Right renal cortex interstitium (tissue), 3 donors: ENCODE measurements at regions not wholly inside any gene's neighbourhood (a gene's known extent, or its start where the extent isn't known, plus 50 kb on each side); places are given as distances from the start of the nearest gene placed in this dataset.
"Not testable (repeated sequence)": the region's sequence is repeated elsewhere in the genome, so short reads cannot be mapped to it uniquely, and the experiment has no call there.

ENCODE experiments used
- DNase-seq, 3 donors: peaks; one replicate each; pipeline ENCODE4 v3.0.0-alpha.2; 2013; ENCODE audit warnings: low read depth in 3 of 3, low spot score in 2 of 3

- no peak for DNase-seq
Observed at GRCh38 chr14:101616202-101616601, 54.9 kb downstream of the DIO3 start.

DNA sequence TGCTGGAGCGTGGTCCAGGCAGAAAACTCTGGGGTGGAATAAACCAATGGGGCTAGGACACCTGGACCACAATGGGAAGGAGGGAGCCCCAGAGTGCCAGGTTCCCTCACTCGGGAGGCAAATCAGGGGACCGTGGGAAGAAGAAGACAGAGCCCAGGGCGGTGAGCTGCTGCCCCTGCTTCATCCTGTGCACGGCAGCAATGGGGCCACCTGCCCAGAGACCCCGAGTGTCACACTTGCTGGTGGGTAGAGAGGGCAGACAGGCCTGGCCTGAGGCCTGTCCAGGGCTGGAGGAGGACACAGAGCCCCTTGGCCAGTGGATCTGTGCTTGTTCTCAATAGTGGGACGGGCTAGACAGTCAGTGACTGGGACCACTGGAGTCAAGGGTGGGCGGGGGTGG, 58.2 kb downstream of the DIO3 start:
- no peak for DNase-seq

DNA sequence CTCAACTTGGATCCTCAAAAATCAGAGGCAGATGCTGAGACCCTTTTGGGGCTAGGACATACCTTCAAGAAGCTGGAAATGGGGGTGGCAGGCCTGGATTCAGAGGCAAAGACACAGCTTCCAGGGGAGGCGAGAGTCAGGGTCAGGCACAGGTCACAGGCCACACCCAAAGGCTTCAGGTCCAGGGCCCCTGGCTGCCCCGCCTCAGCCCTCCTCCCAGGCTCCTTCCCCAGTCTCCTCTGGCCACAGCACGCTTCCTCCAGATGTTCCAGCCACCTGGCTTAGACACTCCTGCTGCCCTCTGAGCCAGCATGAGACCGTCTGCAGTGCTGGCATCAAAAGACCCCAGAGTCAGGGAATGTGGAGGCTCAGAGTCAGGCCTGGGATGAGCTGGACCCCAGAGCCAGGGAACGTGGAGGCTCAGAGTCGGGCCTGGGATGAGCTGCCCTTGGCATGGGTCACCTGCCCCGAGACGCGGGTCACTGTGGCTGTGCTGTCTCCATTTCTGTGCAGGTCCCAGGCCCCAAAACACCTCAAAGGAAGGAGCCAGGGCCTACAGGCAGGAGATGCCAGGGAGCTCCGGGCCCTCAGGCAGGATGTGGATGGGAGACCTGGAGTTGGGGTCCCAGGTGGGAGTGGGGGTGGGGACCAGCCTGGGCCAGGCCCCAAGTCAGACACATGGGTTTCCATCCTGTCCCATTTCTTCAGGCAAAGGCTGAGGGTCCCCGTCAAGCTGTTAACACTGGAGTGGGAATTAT, 58.9 kb downstream of the DIO3 start:
- DNase-seq: no peak

GRCh38 chr14:101620821-101621785, 59.8 kb downstream of the DIO3 start:
- DNase-seq: no peak

GRCh38 chr14:101622251-101623076, 61.2 kb downstream of the DIO3 start:
- DNase-seq: no peak

GRCh38 chr14:101623077-101623372, 61.7 kb downstream of the DIO3 start:
- no peak for DNase-seq

- DNase-seq: no peak
Observed at GRCh38 chr14:101623685-101624444, 62.6 kb downstream of the DIO3 start.

DNA sequence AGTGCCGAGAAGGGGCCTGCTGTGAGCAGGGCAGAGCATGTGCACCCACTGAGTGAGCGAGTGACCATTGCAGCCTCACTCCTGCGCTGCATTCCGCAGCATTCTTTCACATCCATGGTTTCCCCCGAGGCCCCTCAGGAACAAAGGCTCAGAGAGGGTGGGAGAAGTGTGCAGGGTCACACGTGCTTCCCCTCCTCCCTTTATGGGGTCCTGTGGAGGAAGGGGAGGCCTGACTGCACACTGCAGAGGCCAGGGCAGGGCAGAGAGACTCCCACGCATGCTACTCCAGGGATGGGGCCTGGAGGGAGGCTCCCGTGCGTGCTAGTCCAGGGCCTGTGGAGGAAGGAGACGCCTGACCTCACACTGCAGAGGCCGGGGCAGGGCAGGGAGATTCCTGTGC, 63.2 kb downstream of the DIO3 start:
- no peak for DNase-seq

DNA sequence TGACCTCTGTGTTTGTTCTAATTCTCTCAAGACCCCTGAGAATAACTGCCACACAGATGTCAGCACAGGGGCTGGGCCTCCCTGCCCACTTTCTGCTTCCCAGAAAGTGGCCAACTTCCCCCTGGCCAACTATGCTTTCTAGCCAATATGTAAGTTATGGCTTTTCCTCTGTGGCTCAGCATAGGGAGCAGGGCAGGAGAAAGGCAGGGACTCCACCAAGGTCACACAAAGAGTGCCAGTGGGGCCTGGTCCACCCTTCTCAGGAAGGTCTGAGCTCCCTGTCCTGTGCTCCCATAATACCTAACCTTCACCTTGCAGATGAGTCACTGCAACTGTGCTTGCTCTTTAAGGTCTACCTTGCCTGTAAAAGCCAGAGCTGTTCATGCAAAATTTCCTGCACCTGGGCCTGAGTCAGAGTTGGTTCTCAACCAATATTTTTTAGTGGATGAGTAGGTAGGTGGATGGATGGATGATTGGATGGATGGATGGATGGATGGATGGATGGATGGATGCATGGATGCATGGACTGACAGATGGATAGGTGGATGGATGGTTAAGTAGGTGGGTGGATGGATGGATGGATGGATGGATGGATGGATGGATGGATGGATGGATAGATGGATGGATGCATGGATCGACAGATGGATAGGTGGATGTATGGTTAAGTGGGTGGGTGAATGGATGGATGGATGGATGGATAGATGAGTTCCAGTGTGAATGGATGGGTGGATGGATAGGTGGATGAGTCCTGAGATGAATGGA, 64.2 kb downstream of the DIO3 start:
- DNase-seq: no peak

- DNase-seq: no peak
Observed at GRCh38 chr14:101626331-101626730, 65.0 kb downstream of the DIO3 start.

DNA sequence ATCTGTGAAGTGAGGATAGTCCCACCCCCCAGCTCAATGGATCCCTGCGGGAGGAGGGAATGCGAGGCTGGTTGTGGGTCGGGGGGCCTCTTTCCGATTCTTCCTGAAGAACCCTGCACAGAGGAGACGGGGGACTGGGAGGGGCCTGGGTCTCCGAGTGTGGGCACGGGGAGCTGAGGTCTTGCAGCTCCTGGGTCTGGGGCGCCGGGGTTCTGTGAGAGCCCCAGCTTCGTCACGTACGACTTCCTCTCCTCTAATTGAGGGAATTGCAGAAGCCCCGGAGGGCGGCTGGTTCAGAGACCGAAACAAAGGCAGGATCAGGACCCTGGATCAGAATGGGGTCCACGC, 66.6 kb downstream of the DIO3 start:
- DNase-seq: no peak

DNA sequence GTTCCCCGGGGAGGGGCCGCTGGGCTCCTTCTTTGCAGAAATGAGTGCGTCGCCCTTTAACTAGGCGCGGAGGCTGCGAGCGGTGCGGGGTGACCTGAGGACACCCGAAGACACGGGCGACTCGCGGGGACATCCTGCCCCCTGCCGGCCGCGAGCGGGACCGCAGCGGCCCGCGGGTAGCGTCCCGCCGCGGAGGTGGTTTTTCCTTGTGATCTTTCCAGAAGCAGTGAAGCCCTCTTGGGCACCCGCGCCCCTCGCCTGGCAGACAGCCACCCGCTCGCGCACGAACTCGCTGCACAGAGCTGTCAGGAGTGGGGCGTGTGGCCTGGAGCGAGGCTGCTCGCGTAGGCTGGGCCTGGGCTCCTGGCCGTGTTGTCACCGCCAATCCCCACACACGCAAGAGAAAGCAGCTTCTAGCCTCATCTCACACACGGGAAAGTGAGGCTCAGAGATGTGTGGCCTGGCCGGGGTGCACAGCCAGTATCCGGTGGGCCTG, 67.2 kb downstream of the DIO3 start:
- DNase-seq: peak in 1 of 3 donors; percentile 45

GRCh38 chr14:101628975-101629374, 67.7 kb downstream of the DIO3 start:
- no peak for DNase-seq

DNA sequence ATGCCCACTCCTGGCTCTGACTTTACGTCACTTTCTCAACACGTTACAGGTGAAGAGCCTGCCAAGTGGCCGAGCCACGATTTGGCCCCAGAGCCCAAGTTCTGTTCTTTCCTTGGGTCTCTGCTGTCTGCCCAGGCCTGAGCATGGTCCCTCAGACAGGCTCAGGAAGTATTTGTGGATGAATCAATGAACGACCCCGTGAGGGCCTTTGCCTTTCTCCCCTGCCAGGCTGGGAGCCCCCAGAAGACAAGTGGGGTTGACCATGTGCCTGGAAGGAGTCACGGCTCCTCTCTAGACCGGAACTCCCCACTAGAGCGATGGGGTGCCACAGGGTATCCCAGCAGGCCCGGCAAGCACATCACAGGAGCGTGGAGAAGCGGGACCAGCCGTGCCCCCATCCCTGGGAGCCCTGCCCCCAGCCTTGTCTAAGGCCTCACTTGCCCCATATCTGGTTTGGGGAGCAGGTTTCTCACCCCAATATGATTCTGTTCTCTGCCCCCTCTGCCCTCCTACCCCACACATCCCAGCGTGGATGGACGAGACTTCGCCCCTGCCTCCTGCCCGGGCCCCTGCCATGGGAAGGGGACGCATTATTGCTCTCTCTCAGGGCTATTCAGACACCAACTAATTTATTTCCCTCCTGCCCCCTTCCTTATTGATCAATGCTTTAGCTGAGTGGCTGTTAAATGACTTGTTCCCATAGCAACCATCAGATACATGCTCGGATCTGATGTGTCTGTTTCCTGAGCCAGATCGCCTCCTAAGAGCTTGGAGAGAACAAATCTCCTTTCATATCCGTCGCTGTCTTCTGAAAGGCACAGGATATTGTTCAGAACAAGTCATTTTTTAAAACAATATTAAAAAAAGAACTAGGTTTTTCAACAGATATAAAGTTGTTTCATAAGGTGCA, 69.0 kb downstream of the DIO3 start:
- no peak for DNase-seq

DNA sequence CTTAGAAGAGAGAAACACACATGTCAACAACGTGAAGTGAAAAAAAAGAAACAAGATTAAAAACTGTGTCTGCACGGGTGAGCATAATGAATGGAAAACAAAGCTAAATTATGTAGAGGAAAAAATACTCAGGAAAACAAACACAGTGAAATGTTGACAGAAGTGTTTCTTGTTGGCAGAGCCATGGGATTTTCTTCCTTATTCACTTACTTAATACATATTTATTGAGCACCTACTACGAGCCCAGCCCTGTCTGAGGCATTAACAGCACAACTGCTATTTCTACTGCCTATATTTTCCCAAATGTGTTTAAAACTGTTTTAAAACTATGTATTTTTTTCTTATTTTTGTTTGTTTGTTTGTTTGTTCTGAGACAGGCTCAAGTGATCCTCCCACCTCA, 69.9 kb downstream of the DIO3 start:
- DNase-seq: no peak

DNA sequence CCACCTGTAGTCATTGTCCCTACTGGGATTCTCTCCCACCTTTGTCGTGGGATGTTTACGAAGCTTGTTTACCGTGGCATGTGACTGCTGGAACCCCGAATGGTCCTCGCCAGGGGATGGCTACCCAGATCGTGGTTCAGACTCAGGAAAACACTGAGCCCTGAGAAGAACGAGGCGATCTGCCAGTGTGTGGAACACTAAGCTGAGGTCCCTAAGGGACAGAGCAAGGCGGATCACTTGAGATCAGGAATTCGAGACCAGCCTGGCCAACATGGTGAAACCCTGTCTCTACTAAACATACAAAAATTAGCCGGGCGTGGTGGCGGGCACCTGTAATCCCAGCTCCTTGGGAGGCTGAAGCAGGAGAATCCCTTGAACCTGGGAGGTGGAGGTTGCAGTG, 70.7 kb downstream of the DIO3 start:
- DNase-seq: not testable (repeated sequence)

DNA sequence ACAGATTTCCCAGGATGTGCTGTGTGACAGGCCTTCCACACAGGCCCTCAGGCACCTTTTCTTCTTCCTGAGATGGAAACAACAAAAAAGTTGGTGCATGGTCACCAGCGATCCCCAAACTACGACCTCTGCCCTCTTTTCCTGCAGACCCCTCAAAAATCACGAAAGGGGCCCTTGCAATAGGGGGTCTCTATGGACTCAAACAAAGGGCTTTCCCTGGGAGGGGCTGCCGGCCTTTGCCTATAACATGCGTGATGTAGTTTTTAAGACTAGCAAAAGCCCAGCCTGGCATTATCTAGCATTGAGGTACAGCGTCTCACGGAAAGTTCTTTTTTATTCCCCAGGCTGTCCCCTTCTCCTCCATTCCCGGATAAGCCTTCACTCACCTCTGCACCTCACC, 71.2 kb downstream of the DIO3 start:
- DNase-seq: no peak

- DNase-seq: no peak
Observed at GRCh38 chr14:101633276-101633675, 72.0 kb downstream of the DIO3 start.
